ENCODE measurements at regions not wholly inside any gene's neighbourhood (a gene's known extent, or its start where the extent isn't known, plus 50 kb on each side); places are given as distances from the start of the nearest gene placed in this dataset.

GRCh38 chr17:55846745-55847144 is 95.9 kb downstream of the PCTP start:
- TF ChIP-seq CTCF (IDR thresholded peaks at IDR 0.05; ENCODE audit: insufficient read depth, low read depth, low read length, missing control alignments) = no peak
- DNase-seq (ENCODE audit: low read depth) = no peak
- no peak overlapping the region for H3K4me3 ChIP-seq (ENCODE audit: low read depth, low read length)

GRCh38 chr17:55852734-55853133 is 101.9 kb downstream of the PCTP start:
- no peak for TF ChIP-seq CTCF (IDR thresholded peaks at IDR 0.05; ENCODE audit: insufficient read depth, low read depth, low read length, missing control alignments)
- no peak overlapping the region for H3K4me3 ChIP-seq (ENCODE audit: low read depth, low read length)
- DNase-seq (ENCODE audit: low read depth) = peak; percentile 41

GRCh38 chr17:55859301-55859795 is 108.5 kb downstream of the PCTP start:
- DNase-seq (ENCODE audit: low read depth) = no peak
- no peak for TF ChIP-seq CTCF (IDR thresholded peaks at IDR 0.05; ENCODE audit: insufficient read depth, low read depth, low read length, missing control alignments)
- no peak overlapping the region for H3K4me3 ChIP-seq (ENCODE audit: low read depth, low read length)

- no peak for TF ChIP-seq CTCF (IDR thresholded peaks at IDR 0.05; ENCODE audit: insufficient read depth, low read depth, low read length, missing control alignments)
- no peak overlapping the region for H3K4me3 ChIP-seq (ENCODE audit: low read depth, low read length)
- no peak for DNase-seq (ENCODE audit: low read depth)
Measured at GRCh38 chr17:55865072-55865762, 114.4 kb downstream of the PCTP start.

GRCh38 chr17:55870044-55870443 is 119.2 kb downstream of the PCTP start:
- no peak overlapping the region for H3K4me3 ChIP-seq (ENCODE audit: low read depth, low read length)
- no peak for TF ChIP-seq CTCF (IDR thresholded peaks at IDR 0.05; ENCODE audit: insufficient read depth, low read depth, low read length, missing control alignments)

GRCh38 chr17:55872374-55872773 is 121.5 kb downstream of the PCTP start:
- TF ChIP-seq CTCF (IDR thresholded peaks at IDR 0.05; ENCODE audit: insufficient read depth, low read depth, low read length, missing control alignments) = no peak
- no peak overlapping the region for H3K4me3 ChIP-seq (ENCODE audit: low read depth, low read length)
- peak; percentile 53 for DNase-seq (ENCODE audit: low read depth)

More at GRCh38 chr17:55870044-55870443, 119.2 kb downstream of the PCTP start:
- no peak for DNase-seq (ENCODE audit: low read depth)
